Gastroesophageal sphincter (tissue), 3 donors: ENCODE measurements at regions not wholly inside any gene's neighbourhood (a gene's known extent, or its start where the extent isn't known, plus 50 kb on each side); places are given as distances from the start of the nearest gene placed in this dataset.

Experiments used
- EP300 ChIP-seq: sonication (generic); formaldehyde crosslinking; IDR thresholded peaks from one replicate; pipeline ENCODE4 v1.6.1; 2017; ENCODE audit warnings: antibody characterized with exemption, mild to moderate bottlenecking
- POLR2A ChIP-seq, 2 donors: fragments of 450-650 bp; IDR thresholded peaks; one replicate each; pipeline ENCODE4 v1.6.1; 2017; ENCODE audit warnings: antibody characterized with exemption in 2 of 2, mild to moderate bottlenecking in 2 of 2, moderate library complexity in 1 of 2
- TF ChIP-seq, protein P1 (sequence below), 4 experiments: fragments of 200-600 bp in 2 of 4; fragments of 450-650 bp in 2 of 4; sonication (generic) in 1 of 4; IDR thresholded peaks; one replicate each; pipeline ENCODE4 v1.5.1; 2017 to 2019; ENCODE audit warnings: antibody characterized with exemption in 4 of 4, mild to moderate bottlenecking in 2 of 4, moderate library complexity in 2 of 4

DNA sequence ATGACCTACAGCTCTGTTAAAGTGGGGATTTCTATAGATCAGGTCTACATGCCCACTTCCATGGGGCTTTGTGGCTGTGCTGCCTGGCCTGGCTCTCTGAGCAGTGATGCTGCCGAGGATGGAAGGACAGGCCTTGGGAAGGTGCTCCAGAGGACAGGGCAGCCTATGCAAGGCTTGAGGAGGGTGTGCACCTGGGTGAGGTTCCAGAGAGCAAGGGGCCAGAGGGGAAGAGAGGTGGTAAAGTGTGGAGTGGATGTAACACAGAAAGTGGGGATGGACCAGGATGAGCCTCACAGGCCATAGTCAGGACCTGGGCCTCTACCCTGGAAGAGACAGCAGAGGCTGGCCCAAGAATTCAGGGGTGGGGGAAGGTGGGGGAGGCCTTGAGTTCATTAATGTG is 826.4 kb downstream of the DCDC2C start:
- TF ChIP-seq, protein P1, sequence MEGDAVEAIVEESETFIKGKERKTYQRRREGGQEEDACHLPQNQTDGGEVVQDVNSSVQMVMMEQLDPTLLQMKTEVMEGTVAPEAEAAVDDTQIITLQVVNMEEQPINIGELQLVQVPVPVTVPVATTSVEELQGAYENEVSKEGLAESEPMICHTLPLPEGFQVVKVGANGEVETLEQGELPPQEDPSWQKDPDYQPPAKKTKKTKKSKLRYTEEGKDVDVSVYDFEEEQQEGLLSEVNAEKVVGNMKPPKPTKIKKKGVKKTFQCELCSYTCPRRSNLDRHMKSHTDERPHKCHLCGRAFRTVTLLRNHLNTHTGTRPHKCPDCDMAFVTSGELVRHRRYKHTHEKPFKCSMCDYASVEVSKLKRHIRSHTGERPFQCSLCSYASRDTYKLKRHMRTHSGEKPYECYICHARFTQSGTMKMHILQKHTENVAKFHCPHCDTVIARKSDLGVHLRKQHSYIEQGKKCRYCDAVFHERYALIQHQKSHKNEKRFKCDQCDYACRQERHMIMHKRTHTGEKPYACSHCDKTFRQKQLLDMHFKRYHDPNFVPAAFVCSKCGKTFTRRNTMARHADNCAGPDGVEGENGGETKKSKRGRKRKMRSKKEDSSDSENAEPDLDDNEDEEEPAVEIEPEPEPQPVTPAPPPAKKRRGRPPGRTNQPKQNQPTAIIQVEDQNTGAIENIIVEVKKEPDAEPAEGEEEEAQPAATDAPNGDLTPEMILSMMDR (IDR thresholded peaks at IDR 0.05): no peak
- TF ChIP-seq EP300 (no peak), POLR2A (IDR thresholded peaks at IDR 0.05) (no peak)
